GM12878 (cell line): ENCODE measurements at regions not wholly inside any gene's neighbourhood (a gene's known extent, or its start where the extent isn't known, plus 50 kb on each side); places are given as distances from the start of the nearest gene placed in this dataset.
A peak's percentile ranks its signal among the peaks of the same experiment; 100 is the strongest.

Experiments used
- MXI1 ChIP-seq: fragments of 150-350 bp; IDR thresholded peaks from 2 replicates; pipeline ENCODE4 v1.6.1; 2011; ENCODE audit warnings: low read depth, mild to moderate bottlenecking, inconsistent platforms, low read length, improper control_type of control experiment
- POLR2A ChIP-seq: IDR thresholded peaks from 2 replicates; pipeline ENCODE4 v1.6.1; 2011; ENCODE audit warnings: low read depth, mild to moderate bottlenecking, low read length
- POLR2AphosphoS5 ChIP-seq: IDR thresholded peaks from 2 replicates; pipeline ENCODE4 v1.6.1; 2011; ENCODE audit warnings: mild to moderate bottlenecking, low read length, inconsistent platforms
- SP1 ChIP-seq: IDR thresholded peaks from one replicate; pipeline ENCODE4 v1.6.1; 2011; ENCODE audit warnings: low read depth, low read length
- TF ChIP-seq, protein P1 (sequence below): IDR thresholded peaks from 2 replicates; pipeline ENCODE4 v1.6.1; 2011; ENCODE audit warnings: low read depth, mild to moderate bottlenecking, low read length, moderate library complexity, borderline replicate concordance; ENCODE audit errors: extremely low read depth

DNA sequence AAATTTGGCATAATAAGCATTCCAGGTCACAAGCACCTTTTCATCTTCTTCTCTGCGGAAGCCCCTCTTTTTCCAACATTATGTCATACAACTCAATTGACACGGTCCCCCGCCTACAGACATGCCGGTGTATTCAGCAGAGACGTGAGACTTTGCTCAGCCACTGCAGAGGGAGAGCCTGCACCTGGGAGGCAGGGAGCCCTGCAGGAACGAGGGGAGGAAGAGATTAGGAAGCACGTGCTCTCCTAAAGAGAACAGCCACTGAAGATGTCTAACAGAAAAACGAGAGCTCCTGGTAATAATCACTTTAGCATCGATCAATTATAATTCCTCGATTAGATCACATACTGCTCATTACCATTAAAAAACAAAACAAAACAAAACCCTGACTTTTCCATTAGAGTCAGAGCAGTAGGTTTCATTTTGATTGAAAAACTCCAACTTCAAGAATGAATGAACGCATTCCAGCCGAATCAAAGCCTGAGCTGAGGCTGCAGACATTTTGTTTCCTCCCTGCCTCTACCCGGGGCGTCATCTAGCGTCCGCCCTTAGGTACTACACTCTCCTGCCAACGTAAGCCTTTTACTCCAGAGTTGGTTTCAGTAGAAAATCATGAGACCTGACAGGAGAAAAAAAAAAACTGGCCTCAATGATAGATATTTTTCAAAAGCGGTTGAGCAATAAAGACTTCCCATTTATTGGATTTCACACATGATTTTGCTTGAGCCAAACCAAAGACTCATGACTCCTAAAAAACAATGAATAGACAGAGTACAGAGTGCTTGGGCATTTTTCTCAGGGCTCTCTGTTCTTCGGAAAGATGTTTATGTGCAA, 194.5 kb downstream of the KATNAL1 start:
- no peak for TF ChIP-seq POLR2AphosphoS5
- 0 out of 2 replicates have a peak, but pooled peaks have one; percentile 45 for TF ChIP-seq MXI1
- TF ChIP-seq, protein P1, sequence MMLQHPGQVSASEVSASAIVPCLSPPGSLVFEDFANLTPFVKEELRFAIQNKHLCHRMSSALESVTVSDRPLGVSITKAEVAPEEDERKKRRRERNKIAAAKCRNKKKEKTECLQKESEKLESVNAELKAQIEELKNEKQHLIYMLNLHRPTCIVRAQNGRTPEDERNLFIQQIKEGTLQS, result no peak
- TF ChIP-seq SP1, result no peak
- no peak for TF ChIP-seq POLR2A
